Erythroblast (primary cell): ENCODE measurements at regions not wholly inside any gene's neighbourhood (a gene's known extent, or its start where the extent isn't known, plus 50 kb on each side); places are given as distances from the start of the nearest gene placed in this dataset.

ENCODE experiments used
- GATA1 ChIP-seq: IDR thresholded peaks from 2 replicates; pipeline ENCODE4 v1.6.1; 2011; ENCODE audit warnings: low read depth, mild to moderate bottlenecking, control low read depth, low read length, moderate library complexity
- POLR2A ChIP-seq: IDR thresholded peaks from 2 replicates; pipeline ENCODE4 v1.6.1; 2011; ENCODE audit warnings: mild to moderate bottlenecking, low read length

- TF ChIP-seq POLR2A (no peak), GATA1 (no peak)
Measured at GRCh38 chr11:110856996-110857812, 145.0 kb upstream of the ARHGAP20 start.
